ENCODE measurements at regions not wholly inside any gene's neighbourhood (a gene's known extent, or its start where the extent isn't known, plus 50 kb on each side); places are given as distances from the start of the nearest gene placed in this dataset.

DNA sequence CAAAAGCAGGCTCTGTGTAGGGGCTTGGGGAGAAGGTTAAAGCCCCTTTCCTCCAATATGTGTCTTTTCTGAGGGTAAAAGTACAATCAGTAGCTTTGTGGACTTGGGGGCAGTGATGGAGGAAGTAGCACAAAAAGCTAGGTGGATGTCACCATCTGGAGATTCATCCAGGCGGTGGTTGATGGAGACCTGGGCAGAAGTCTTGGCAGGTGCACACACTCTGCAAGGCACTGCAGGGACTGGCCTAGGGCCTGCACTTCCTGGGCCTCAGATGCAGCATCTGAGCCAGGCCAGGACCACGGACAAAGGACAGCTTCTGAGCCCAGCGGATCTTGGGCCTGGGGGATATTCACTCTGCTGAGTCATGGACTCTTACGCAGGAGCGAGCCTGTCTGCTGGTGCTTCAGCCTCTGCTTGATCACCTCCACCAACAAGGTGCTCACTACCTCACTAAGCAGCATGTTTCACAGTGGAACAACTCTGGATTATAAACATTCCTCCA lies 391.1 kb downstream of the TNS1 start:
- H3K27me3 ChIP-seq (ENCODE audit: control insufficient read depth in 1 of 2, insufficient read depth in 2 of 2, low read length in 2 of 2), result peaks cover 2% of the 10 kb centered on the region in 2 experiments; a peak in 2 of 5 replicates
- CTCF ChIA-PET (ENCODE audit: low intra/inter-chr PET ratio, low total read pairs), result no interaction called here
- in situ Hi-C loops (cut with HindIII; ENCODE audit: extremely low pct_ligation_motif_present, low pct_unique_long_range_greater_than_20kb), result no loop called here

More for the DNA sequence above, 391.1 kb downstream of the TNS1 start:
- Histone ChIP-seq H4K20me1 (ENCODE audit: insufficient read depth, low read length) (peaks cover 6% of the 10 kb centered on the region; the same call in 1 of the 2 replicates), H3K4me1 (ENCODE audit: insufficient read depth, low read length) (no peaks in the 10 kb centered on the region), H3K79me2 (ENCODE audit: insufficient read depth, low read length) (no peaks in the 10 kb centered on the region), H3K4me2 (ENCODE audit: low read depth, low read length) (no peak overlapping the region), H3K27ac (ENCODE audit: extremely low read length, insufficient read depth, low read length) (no peak overlapping the region), H3K36me3 (replicated peaks in 1 of 2; ENCODE audit: control insufficient read depth in 1 of 2, insufficient read depth in 2 of 2, low read length in 2 of 2) (no peaks in the 10 kb centered on the region), H3K9me3 (ENCODE audit: low read length) (no peaks in the 10 kb centered on the region), H2AFZ (ENCODE audit: low read length) (no peak overlapping the region), H3K9ac (ENCODE audit: insufficient read depth, low read depth, low read length) (no peak overlapping the region), H3K4me3 (replicated peaks in 1 of 3; ENCODE audit: insufficient read depth in 1 of 3, low read depth in 2 of 3, low read length in 3 of 3) (no peak overlapping the region)
- intact Hi-C loops (cut with micrococcal nuclease; ENCODE audit: unreplicated experiment), result no loop called here
- whole genome bisulfite sequencing (ENCODE audit: low lambda C conversion rate), result 42% methylated on average over 5 of the region's 5 CpGs
- ATAC-seq, result no peak
- BruUV-seq (replicated peaks), result no TSS peak
- no peak for FAIRE-seq
- no peak for DNase-seq (ENCODE audit: low spot score)
- TF ChIP-seq ZKSCAN8 (CRISPR knock-in tag; IDR thresholded peaks at IDR 0.05; ENCODE audit: borderline replicate concordance) (no peak), ZFP1 (CRISPR knock-in tag; IDR thresholded peaks at IDR 0.05) (no peak), NFKBIZ (CRISPR knock-in tag; IDR thresholded peaks at IDR 0.05) (no peak), NFE2L2 (IDR thresholded peaks at IDR 0.05; ENCODE audit: low read length) (peak; percentile 49; the same call in 1 of the 2 replicates), ARHGAP35 (CRISPR knock-in tag; IDR thresholded peaks at IDR 0.05; ENCODE audit: borderline replicate concordance) (no peak), ZNF44 (CRISPR knock-in tag; IDR thresholded peaks at IDR 0.05) (no peak)
- TF ChIP-seq, protein P1, sequence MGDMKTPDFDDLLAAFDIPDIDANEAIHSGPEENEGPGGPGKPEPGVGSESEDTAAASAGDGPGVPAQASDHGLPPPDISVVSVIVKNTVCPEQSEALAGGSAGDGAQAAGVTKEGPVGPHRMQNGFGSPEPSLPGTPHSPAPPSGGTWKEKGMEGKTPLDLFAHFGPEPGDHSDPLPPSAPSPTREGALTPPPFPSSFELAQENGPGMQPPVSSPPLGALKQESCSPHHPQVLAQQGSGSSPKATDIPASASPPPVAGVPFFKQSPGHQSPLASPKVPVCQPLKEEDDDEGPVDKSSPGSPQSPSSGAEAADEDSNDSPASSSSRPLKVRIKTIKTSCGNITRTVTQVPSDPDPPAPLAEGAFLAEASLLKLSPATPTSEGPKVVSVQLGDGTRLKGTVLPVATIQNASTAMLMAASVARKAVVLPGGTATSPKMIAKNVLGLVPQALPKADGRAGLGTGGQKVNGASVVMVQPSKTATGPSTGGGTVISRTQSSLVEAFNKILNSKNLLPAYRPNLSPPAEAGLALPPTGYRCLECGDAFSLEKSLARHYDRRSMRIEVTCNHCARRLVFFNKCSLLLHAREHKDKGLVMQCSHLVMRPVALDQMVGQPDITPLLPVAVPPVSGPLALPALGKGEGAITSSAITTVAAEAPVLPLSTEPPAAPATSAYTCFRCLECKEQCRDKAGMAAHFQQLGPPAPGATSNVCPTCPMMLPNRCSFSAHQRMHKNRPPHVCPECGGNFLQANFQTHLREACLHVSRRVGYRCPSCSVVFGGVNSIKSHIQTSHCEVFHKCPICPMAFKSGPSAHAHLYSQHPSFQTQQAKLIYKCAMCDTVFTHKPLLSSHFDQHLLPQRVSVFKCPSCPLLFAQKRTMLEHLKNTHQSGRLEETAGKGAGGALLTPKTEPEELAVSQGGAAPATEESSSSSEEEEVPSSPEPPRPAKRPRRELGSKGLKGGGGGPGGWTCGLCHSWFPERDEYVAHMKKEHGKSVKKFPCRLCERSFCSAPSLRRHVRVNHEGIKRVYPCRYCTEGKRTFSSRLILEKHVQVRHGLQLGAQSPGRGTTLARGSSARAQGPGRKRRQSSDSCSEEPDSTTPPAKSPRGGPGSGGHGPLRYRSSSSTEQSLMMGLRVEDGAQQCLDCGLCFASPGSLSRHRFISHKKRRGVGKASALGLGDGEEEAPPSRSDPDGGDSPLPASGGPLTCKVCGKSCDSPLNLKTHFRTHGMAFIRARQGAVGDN (CRISPR knock-in tag; IDR thresholded peaks at IDR 0.05), result no peak
- POLR2A ChIA-PET, result no interaction called here
